HG03571 (cell line): ENCODE measurements at regions not wholly inside any gene's neighbourhood (a gene's known extent, or its start where the extent isn't known, plus 50 kb on each side); places are given as distances from the start of the nearest gene placed in this dataset.
"Not testable (repeated sequence)": the region's sequence is repeated elsewhere in the genome, so short reads cannot be mapped to it uniquely, and the experiment has no call there.

Source experiments
- ATAC-seq: cut with Tn5 transposase; IDR thresholded peaks from one replicate; pipeline ENCODE4 v1.9.1; 2021; ENCODE audit not compliant: unreplicated experiment

DNA sequence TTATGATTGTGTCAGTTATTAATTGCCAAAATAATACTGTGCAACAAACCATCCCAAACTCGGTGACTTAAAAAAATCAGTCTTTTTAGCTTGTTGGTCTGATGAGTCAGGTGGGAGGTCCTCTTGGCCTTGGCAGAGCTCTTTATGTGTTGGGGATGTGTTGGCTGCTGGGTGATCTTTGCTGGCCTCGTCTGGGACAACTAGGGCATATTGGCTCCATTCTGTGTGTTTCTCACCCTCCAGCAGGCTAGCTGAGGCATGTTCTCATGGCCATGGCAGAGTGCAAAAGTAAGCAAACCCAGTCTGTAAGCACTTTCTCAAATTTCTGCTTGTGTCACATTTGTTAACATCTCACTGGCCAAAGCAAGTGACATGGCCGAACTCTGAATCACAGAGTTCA lies 251.6 kb downstream of the RPLP1 start:
- ATAC-seq, result no peak

DNA sequence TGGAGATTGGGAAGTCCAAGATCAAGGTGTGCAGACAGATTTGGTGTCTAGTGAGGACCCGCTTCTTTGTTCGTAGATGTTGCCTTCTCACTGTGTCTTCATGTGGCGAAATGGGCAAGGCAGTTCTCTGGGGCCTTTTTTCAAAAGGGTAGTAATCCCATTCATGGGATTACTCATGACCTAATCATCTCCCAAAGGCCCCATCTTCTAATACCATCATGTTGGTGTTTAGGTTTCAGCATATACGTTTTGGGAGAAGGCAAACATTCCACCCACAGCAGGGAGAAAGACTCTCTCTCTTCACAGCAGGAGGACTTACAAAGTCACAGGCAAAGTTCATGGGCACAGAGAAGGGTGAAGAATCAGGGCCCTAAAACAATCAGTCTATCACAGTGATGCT lies 252.1 kb downstream of the RPLP1 start:
- ATAC-seq, result no peak

DNA sequence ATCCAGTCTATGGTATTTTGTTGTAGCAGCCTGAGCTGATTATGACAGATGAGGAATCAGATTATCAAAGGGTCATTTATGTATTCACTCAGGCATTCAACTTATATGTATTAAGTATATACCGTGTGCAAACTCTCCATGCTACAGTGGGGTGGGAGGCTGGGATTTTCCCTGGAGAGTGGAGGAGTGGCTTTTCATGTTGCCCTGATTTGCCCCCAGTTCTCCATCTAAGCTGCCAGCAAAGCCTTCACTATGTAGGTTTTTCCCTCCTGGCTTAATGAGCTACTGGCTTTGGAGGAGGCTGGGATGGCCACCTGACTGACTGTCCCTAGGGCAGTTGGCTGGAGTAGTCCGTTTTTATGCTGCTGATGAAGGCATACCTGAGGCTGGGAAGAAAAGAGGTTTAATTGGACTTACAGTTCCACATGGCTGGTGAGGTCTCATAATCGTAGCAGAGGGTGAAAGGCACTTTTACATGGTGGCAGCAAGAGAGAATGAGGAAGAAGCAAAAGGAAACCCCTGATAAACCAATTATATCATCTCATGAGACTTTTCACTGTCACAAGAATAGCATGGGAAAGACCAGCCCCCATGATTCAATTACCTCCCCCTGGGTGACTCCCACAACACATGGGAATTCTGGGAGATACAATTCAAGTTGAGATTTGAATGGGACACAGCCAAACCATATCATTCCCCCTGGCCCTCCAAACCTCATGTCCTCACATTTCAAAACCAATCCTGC lies 253.9 kb downstream of the RPLP1 start:
- ATAC-seq, result no peak

DNA sequence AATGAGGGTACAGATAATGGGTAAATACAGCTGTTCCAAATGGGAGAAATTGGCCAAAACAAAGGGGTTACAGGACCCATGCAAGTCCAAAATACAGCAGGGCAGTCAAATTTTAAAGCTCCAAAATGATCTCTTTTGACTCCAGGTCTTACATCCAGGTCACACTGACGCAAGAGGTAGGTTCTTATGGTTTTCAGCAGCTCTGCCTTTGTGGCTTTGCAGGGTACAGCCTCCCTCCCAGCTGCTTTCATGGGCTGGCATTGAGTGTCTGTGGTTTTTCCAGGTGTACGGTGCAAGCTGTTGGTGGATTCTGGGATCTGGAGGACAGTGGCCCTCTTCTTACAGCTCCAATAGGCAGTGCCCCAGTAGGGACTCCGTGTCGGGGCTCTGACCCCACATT lies 254.6 kb downstream of the RPLP1 start:
- not testable (repeated sequence) for ATAC-seq

DNA sequence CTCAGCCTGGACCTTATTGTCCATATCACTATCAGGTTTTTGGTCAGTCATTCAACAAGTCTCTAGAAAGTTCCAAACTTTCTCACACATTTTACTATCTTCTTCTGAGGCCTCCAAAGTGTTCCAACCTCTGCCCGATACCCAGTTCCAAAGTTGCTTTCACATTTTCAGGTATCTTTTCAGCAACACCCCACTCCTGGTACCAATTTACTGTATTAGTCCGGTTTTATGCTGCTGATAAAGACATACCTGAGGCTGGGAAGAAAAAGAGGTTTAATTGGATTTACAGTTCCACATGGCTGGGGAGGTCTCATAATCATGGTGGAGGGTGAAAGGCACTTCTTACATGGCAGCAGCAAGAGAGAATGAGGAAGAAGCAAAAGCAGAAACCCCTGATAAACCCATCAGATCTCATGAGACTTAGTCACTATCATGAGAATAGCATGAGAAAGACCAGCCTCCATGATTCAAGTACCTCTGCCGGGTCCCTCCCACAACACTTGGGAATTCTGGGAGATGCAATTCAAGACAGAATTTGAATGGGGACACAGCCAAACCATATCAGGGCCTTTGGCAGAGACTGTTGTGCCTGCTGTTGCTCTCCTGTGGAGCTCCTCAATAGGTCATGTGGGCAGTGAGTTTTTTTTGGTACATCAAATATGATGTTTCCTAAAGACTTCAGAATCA lies 256.0 kb downstream of the RPLP1 start:
- not testable (repeated sequence) for ATAC-seq

DNA sequence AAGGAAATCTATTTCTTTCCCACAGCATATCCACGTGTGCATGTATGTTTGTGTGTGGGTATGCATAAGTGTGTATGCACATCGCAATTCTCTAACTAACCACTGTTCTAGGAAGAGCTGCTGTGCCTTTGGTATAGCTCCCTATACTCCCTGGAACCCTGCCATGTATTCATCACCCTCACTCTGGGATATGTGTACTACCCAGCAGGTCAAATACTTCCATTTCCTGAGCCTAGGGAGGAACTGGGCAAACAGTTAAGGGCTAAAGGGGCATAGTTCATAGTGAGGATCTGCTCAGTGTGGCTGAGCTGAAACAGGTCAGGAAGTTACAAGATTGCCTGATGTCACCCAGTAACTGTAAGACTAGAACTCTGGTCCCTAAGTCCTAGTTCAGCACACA lies 260.4 kb downstream of the RPLP1 start:
- no peak for ATAC-seq

DNA sequence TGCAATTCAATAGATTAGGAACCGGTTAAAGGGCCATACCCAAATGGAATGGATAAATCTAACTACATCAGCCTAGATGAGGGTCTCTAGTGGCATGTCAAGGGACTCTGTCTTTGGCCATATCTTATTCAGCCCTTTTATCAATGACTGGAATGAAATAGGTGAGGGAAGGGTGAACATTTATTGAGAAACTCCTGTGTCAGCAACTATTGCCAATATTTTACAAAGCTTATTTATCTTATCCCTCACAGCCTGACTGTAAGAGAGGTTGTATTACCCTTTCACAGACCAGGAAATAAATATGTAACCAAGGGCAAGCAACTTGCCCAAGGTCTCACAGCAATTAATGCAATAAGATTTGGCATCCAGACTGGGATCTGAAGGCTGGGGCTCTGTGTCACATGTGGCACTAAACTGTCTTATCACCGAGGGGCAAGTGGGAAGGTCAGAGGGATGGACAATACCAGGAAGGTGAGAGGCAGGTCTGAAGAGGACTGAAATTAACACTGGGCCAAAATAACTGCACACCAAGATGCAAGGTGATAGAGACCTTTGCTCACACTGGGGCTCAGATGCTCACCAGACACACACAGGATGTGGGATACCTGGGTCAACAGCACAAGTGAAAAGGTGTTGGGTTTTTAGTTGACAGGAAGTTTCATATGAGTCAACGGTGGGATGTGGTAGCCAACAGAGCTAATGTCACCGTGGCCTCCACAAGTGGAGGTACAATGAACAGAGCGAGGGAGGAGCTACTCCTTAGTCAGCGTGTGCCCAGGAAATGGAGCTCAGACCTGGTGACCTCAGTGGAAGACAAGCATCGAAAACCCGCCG lies 261.3 kb downstream of the RPLP1 start:
- ATAC-seq, result peak; percentile 89

DNA sequence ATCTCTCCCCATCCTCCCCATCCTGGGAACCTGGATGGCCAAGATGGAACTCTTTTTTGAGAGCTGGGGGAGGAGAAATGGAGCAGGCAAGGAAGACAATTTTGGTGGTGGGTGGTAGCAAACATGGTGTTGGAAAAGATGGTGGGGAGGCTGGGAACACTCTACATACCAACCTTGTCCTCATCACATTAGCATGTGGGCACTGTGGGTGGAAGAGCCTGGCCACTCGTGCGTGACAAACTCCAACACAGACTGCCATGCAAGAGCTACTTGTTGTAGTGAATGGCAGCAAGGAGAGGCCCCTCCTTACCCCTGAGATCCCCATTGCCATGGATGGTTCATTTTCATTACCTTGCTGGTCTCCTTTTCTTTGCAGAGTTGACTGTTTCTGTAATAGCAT lies 262.6 kb downstream of the RPLP1 start:
- ATAC-seq, result no peak

DNA sequence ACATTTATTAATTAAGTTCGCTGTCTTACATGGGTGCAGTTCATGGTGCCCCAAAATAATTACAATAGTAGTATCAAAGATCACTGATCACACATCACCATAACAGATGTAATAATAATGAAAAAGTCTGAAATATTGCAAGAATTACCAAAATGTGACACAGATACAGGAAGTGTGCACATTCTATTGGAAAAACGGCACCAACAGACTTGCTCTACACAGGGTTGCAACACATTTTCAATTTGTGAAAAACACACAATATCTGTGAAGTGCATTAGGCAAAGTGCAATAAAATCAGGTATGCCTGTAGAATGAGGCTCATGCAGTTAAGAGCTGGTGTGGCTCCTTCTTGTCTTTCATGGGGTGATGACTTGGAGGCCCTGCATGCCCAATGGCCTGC lies 265.8 kb downstream of the RPLP1 start:
- no peak for ATAC-seq

DNA sequence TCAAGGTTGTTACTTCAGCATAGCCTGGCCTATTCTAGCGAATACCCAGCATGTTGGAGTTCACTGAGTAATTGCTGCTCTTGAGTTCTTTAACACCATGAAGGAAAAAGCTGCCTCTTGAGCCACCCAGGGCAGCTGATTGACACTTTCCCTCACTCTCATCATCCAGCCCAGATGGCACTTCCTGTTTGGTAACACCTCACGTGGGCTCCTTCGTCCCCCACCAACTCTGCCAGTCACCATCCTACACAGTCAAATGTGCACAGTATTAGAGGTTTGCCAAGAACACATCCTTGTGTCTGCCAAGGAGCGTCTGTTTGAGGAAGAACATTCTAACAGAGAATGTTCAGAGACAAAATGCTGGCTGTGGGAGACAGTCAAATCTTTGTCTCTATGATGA lies 266.3 kb downstream of the RPLP1 start:
- ATAC-seq, result no peak

DNA sequence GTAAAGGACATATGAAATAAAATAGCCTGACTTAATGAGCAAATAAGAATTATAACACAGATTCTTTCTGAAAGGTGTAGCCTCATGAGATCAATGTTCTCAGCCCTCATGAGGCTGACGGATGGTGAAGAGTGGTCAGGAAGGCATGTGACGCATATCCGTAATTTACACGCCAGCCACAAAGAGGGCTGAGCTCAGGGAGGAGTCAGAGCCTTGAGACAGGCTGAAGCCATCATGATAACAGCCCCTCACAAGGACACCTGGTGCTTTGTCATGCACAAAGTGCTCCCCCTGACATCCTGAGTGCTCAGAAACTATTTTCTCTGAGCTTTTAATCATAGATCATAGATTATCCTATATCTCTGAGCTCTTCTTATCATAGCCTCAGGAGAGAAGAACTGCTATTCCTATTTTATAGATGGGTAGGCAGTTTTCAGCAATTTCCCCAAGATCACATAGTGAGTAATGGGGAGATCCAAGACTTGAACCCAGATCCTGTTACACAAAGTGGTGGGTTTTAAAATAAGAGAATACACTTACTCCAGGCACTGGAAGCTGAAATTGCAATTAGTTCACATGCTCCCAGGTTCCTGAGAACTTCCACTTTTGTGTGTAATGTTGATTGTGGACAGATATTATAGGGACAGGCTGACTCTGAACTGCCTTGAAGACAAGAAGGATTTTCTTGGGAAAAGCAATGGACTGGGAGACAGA lies 267.1 kb downstream of the RPLP1 start:
- ATAC-seq, result peak; percentile 55

DNA sequence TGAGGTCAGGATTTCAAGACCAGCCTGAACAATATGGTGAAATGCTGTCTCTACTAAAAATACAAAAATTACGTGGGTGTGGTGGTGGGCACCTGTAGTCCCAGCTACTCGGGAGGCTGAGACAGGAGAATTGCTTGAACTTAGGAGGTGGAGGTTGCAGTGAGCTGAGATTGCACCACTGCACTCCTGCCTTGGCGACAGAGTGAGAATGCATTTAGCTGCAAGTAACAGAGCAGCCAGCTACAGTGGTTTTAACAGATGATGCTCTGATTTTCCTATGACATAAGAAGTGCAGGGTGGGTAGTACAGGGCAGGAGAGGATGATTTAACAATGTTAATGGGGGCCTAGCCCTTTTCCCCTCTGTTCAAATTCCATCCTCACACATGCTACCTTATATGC lies 267.9 kb downstream of the RPLP1 start:
- ATAC-seq, result no peak

DNA sequence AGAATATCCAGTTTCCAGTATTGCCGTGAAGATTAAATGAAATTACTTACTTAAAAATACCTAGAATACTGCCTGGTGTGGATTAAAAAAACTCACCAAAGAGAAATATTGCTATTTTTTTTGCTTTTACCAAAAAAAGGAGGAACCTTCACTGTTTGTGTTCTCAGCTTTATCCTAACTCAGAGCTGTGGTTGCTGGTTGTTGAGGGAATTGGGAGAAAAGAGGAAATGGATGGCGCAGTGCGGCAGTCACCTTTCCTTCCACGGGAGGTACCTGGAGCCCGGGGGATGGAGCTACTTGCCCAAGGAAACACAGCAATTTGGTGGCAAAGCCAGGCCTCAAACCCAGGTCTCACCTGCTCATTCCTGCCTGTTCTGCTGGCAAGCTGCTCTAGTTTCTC lies 270.3 kb downstream of the RPLP1 start:
- no peak for ATAC-seq

DNA sequence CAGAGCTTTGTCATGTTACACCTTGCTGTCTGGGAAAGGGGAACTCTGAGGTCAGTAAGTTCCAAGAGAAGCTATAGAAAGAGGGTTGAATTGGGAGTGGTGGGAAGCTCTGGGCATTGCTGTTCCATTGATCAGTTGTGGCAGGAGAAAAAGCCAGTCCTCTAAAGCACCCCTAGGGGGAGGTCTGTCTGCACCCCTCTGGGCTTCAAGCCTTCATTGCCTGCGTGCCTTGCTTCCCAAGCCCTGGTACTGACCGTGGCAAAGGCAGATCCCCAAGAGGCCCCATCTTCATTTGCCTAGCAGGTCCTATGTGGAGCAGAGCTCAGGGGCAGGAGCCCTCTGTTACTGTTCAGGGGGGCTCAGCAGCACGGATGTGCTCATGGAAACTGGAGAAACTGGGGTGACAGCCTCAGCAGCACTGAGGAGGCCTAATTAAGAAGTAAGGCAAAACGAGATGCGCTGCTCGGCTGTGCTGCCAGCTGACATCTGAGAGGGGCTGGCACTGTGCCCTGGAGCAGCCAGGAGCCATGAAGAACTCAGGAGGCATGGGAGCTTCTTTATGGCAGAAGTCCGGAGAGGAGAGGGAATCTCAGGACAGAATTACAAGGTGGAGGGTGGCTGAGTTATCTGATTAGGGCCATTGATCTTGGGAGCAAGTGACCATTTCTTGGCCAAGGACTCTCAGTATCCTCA lies 270.9 kb downstream of the RPLP1 start:
- ATAC-seq, result no peak

DNA sequence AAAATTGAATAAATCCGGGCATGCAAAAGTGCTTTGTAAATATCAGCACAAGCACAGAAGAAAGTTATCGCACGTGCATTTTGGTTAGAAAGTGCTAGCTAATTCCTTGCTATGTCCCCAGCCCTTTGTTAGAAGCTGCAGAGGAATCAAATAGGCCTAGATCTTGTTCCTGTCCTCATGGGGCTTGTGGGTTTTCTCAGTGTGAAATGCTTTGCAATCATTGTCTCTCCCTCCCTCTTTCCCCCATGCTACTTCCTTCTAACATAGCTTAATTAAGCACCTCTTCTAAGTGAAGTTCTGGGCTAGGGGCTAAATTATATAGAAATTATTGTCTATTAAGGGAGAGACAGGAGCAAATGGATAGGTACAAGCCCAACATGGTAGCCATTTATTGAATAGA lies 271.7 kb downstream of the RPLP1 start:
- no peak for ATAC-seq

DNA sequence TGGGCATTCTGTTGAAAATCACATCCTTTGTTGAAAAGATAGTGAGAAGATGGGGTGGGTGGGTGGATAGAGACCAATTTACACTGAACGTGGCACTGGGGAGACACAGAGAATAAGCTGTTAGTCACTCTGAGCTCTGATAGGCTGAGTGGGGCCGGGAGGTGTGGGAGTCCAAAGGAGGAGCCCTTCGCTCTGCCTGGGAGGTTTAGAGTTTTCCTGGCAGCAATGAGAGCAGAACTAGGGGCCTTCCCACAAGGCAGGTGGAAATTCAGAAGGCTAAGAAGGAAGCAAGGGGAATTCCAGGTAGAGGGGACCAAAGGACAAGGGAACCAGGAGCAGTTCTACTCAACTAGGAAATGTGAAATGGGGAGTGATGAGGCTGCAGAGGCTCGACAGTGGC lies 272.7 kb downstream of the RPLP1 start:
- ATAC-seq, result no peak

DNA sequence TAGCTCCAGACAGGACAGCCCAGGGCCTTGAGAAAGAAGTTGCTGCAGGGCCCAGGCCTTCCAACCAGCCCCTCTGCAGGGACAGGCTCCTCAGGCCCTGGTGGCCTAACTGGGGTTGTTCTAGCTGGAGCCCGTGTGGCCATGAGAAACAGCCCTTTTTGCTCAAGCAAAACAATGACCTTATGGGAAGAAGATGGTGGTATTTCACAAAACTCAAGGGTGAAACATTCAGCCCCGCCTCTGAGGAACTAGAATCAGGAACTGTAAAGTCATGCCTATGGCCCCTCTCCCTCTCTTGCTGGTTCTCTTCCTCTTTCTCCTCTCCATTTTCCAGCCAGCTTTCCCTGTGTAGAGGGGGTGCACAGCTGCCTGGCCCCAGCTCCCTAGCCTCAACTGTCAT lies 273.3 kb downstream of the RPLP1 start:
- no peak for ATAC-seq

DNA sequence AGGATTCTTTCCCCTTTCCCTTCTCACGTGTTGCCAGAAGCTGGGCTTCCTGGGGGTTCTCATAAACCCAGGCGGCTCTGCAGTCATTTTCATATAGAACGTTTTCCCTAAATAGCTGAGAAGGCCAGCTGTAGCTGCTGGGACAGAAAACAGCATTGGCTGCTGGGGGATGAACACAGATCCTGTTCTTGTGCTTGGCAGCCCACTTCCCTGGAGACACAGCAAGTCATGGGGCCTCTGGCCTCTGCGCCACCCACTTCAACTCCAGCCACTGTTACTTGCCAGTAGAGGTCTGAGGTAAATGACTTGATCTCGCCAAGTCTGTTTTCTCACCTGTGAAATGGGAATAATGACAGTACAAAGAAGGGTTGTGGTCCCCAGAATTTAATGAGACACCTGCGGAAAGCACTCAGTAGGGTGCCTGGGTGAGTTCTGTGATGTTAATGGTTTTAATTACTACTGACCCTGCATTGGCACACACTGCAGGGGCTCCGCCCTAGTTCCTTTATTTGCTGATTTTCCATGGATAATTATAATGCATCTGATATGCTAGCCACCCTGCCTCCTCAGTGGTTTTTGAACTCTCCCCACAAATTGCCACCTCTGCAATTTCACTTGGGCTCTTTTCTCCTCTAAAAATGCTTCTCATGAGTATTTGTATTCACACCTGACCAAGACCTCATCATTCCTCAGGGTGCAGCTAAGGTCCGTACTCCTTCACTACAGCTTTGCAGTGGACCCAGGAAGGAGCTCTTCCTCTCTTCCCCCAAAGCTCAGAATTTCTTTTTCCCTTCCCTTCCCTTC lies 274.7 kb downstream of the RPLP1 start:
- ATAC-seq, result no peak

DNA sequence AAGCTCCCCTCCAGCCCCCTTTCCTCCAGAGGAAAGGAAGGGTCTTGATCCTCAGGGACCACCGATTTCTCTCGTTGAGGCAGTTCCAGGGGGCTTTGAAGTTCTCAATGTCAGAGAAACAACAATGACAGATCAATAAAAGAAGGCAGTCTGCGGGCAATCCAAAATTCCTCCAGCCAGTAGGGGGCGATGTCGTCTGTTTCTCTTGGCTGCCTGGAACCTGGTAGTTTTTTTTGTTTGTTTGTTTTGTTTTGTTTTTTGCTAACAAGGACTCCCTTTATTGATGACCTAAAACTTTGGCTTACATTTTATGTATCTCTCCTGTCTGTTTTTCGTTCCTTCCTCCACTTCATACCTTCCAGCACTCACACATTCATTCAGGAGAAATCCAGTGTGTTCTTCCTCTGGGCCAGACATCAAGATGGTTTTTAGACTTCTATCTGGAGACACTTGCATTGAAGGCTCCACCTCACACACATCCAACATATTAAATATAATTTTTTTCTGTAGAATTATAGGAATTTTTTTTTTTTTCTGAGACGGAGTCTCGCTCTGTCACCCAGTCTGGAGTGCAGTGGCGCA lies 276.6 kb downstream of the RPLP1 start:
- no peak for ATAC-seq
